ENCODE measurements at regions not wholly inside any gene's neighbourhood (a gene's known extent, or its start where the extent isn't known, plus 50 kb on each side); places are given as distances from the start of the nearest gene placed in this dataset.

- Histone ChIP-seq H3K9me3 (ENCODE audit: control insufficient read depth, insufficient read depth, low read length) (no peaks in the 10 kb centered on the region), H3K9me2 (replicated peaks; ENCODE audit: control insufficient read depth, low read length) (no peaks in the 10 kb centered on the region), H3K27me3 (ENCODE audit: control insufficient read depth, low read length) (no peaks in the 10 kb centered on the region), H3K36me3 (ENCODE audit: control insufficient read depth, low read length) (no peaks in the 10 kb centered on the region), H3F3A (ENCODE audit: control insufficient read depth, insufficient read depth) (no peaks in the 10 kb centered on the region), H3K27ac (ENCODE audit: low read depth, low read length) (no peak overlapping the region), H3K4me2 (ENCODE audit: low read length) (no peak overlapping the region), H4K20me1 (ENCODE audit: control insufficient read depth, insufficient read depth, low read depth, low read length) (no peaks in the 10 kb centered on the region), H3K4me3 (ENCODE audit: low read length) (no peak overlapping the region), H3K79me2 (ENCODE audit: control insufficient read depth, low read length) (no peaks in the 10 kb centered on the region), H3K4me1 (ENCODE audit: control insufficient read depth, low read length) (peaks cover 15% of the 10 kb centered on the region)
- no peak for TF ChIP-seq CTCF (IDR thresholded peaks at IDR 0.05; ENCODE audit: low read depth, low read length, poor library complexity, severe bottlenecking)
- TF ChIP-seq EZH2phosphoT487 (IDR thresholded peaks at IDR 0.05; ENCODE audit: borderline replicate concordance, low read length) = no peak
Measured at GRCh38 chr2:8162552-8162951, 519.3 kb upstream of the ID2 start.

- Histone ChIP-seq H3K4me2 (ENCODE audit: low read length) (no peak overlapping the region), H3K4me3 (ENCODE audit: low read length) (no peak overlapping the region), H3F3A (ENCODE audit: control insufficient read depth, insufficient read depth) (no peaks in the 10 kb centered on the region), H3K4me1 (ENCODE audit: control insufficient read depth, low read length) (peaks cover 10% of the 10 kb centered on the region), H3K36me3 (ENCODE audit: control insufficient read depth, low read length) (no peaks in the 10 kb centered on the region), H3K9me3 (ENCODE audit: control insufficient read depth, insufficient read depth, low read length) (no peaks in the 10 kb centered on the region), H3K27me3 (ENCODE audit: control insufficient read depth, low read length) (no peaks in the 10 kb centered on the region), H3K79me2 (ENCODE audit: control insufficient read depth, low read length) (no peaks in the 10 kb centered on the region), H4K20me1 (ENCODE audit: control insufficient read depth, insufficient read depth, low read depth, low read length) (no peaks in the 10 kb centered on the region), H3K27ac (ENCODE audit: low read depth, low read length) (no peak overlapping the region), H3K9me2 (replicated peaks; ENCODE audit: control insufficient read depth, low read length) (no peaks in the 10 kb centered on the region)
- no peak for TF ChIP-seq CTCF (IDR thresholded peaks at IDR 0.05; ENCODE audit: low read depth, low read length, poor library complexity, severe bottlenecking)
- no peak for TF ChIP-seq EZH2phosphoT487 (IDR thresholded peaks at IDR 0.05; ENCODE audit: borderline replicate concordance, low read length)
Measured at GRCh38 chr2:8165550-8165949, 516.3 kb upstream of the ID2 start.

- TF ChIP-seq EZH2phosphoT487 (IDR thresholded peaks at IDR 0.05; ENCODE audit: borderline replicate concordance, low read length) (no peak), CTCF (IDR thresholded peaks at IDR 0.05; ENCODE audit: low read depth, low read length, poor library complexity, severe bottlenecking) (no peak)
- H3F3A ChIP-seq (ENCODE audit: control insufficient read depth, insufficient read depth) = no peaks in the 10 kb centered on the region
- H3K79me2 ChIP-seq (ENCODE audit: control insufficient read depth, low read length) = no peaks in the 10 kb centered on the region
- no peaks in the 10 kb centered on the region for H3K27me3 ChIP-seq (ENCODE audit: control insufficient read depth, low read length)
- peaks cover 20% of the 10 kb centered on the region for H3K4me1 ChIP-seq (ENCODE audit: control insufficient read depth, low read length)
- no peak overlapping the region for H3K27ac ChIP-seq (ENCODE audit: low read depth, low read length)
- no peak overlapping the region for H3K4me3 ChIP-seq (ENCODE audit: low read length)
- H3K4me2 ChIP-seq (ENCODE audit: low read length) = no peak overlapping the region
- H3K9me3 ChIP-seq (ENCODE audit: control insufficient read depth, insufficient read depth, low read length) = no peaks in the 10 kb centered on the region
- H3K9me2 ChIP-seq (replicated peaks; ENCODE audit: control insufficient read depth, low read length) = no peaks in the 10 kb centered on the region
- H4K20me1 ChIP-seq (ENCODE audit: control insufficient read depth, insufficient read depth, low read depth, low read length) = no peaks in the 10 kb centered on the region
- no peaks in the 10 kb centered on the region for H3K36me3 ChIP-seq (ENCODE audit: control insufficient read depth, low read length)
Measured at GRCh38 chr2:8168022-8168717, 513.7 kb upstream of the ID2 start.

Measured in DOHH2 (cell line).